BJ (cell line): ENCODE measurements at regions not wholly inside any gene's neighbourhood (a gene's known extent, or its start where the extent isn't known, plus 50 kb on each side); places are given as distances from the start of the nearest gene placed in this dataset.

ENCODE experiments used
- CTCF ChIA-PET: fragments of 350-600 bp; formaldehyde crosslinking; extraction: SDS; loops from one replicate; lab custom pipeline; 2021; ENCODE audit warnings: antibody characterized with exemption, inconsistent platforms; lab: Yijun Ruan, JAX
- POLR2A ChIA-PET: fragments of 300-600 bp; sonication (Branson Sonifier 250); formaldehyde crosslinking; extraction: SDS; loops from one replicate; lab custom pipeline; 2021; ENCODE audit warnings: antibody characterized with exemption; lab: Charles Lee
- DNase-seq: peaks from one replicate; pipeline ENCODE4 v3.0.0-alpha.2; 2011; ENCODE audit warnings: low read depth
- H3K27me3 ChIP-seq: 2 replicates; pipeline ENCODE4 v1.6.0; 2011; ENCODE audit warnings: low read length; ENCODE audit not compliant: control insufficient read depth, insufficient read depth
- H3K36me3 ChIP-seq: 2 replicates; pipeline ENCODE4 v1.5.1; 2011; ENCODE audit warnings: low read length; ENCODE audit not compliant: control insufficient read depth, insufficient read depth
- H3K4me3 ChIP-seq: 2 replicates; pipeline ENCODE4 v1.5.1; 2011; ENCODE audit warnings: low read depth, mild to moderate bottlenecking, control low read depth, low read length
- CTCF ChIP-seq: IDR thresholded peaks from 2 replicates; pipeline ENCODE4 v1.5.1; 2011; ENCODE audit warnings: low read depth, mild to moderate bottlenecking, control low read depth, inconsistent platforms, low read length, moderate library complexity; ENCODE audit not compliant: insufficient read depth

GRCh38 chr7:139159900-139160675 is 50.6 kb upstream of the ZC3HAV1 start:
- Histone ChIP-seq H3K36me3 (no peaks in the 10 kb centered on the region), H3K27me3 (no peaks in the 10 kb centered on the region), H3K4me3 (no peak overlapping the region)
- TF ChIP-seq CTCF: no peak
- DNase-seq: no peak
- ChIA-PET CTCF (interaction anchor here (1.1 kb wide), 1 partner anchor 69 kb away, joined by 3 read pairs; no protein-coding TSS in a partner anchor), POLR2A (no interaction called here)

DNA sequence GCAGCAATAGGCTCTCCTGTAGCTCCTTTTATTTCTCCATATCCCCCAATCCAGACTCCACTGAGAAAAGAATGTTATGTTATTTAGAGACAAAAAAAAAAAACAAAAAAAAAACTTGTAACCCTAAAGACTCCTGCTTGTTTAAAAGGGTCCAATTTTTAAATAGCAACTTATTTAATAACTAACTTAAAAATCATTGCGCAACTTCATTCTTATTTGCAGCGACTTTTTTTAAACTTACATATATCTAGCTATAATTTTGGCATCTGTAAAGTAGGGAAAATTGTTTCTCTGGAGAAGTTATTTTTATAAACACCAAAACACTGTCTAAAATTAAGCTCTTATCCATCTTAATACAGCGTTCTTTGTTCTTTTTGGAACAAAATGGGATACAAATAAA is 59.0 kb upstream of the ZC3HAV1 start:
- TF ChIP-seq CTCF: no peak
- ChIA-PET POLR2A (no interaction called here), CTCF (interaction anchor here (1.0 kb wide), 1 partner anchor 11 kb away, joined by 3 read pairs; no protein-coding TSS in a partner anchor)

GRCh38 chr7:139169816-139170215 is 60.3 kb upstream of the ZC3HAV1 start:
- TF ChIP-seq CTCF: no peak
- CTCF ChIA-PET: no interaction called here
- no peaks in the 10 kb centered on the region for H3K27me3 ChIP-seq
- POLR2A ChIA-PET: no interaction called here
- no peak overlapping the region for H3K4me3 ChIP-seq
- DNase-seq: no peak
- no peaks in the 10 kb centered on the region for H3K36me3 ChIP-seq

More for the DNA sequence above, 59.0 kb upstream of the ZC3HAV1 start:
- Histone ChIP-seq H3K36me3 (no peaks in the 10 kb centered on the region), H3K27me3 (no peaks in the 10 kb centered on the region), H3K4me3 (no peak overlapping the region)
- no peak for DNase-seq

- no peak for TF ChIP-seq CTCF
- H3K4me3 ChIP-seq: no peak overlapping the region
- CTCF ChIA-PET: no interaction called here
- DNase-seq: no peak
- H3K27me3 ChIP-seq: no peaks in the 10 kb centered on the region
- POLR2A ChIA-PET: no interaction called here
- no peaks in the 10 kb centered on the region for H3K36me3 ChIP-seq
Measured at GRCh38 chr7:139172775-139173174, 58.3 kb upstream of the UBN2 start.

GRCh38 chr7:139177696-139178095 is 53.3 kb upstream of the UBN2 start:
- Histone ChIP-seq H3K27me3 (no peaks in the 10 kb centered on the region), H3K36me3 (no peaks in the 10 kb centered on the region), H3K4me3 (no peak overlapping the region)
- TF ChIP-seq CTCF: no peak
- ChIA-PET POLR2A (no interaction called here), CTCF (no interaction called here)
- DNase-seq: no peak
